ENCODE measurements at regions not wholly inside any gene's neighbourhood (a gene's known extent, or its start where the extent isn't known, plus 50 kb on each side); places are given as distances from the start of the nearest gene placed in this dataset.

- no peak for DNase-seq
Measured at GRCh38 chr12:71071536-71072097, 86.2 kb downstream of the TSPAN8 start.

GRCh38 chr12:71070416-71071128, 87.2 kb downstream of the TSPAN8 start:
- no peak for DNase-seq

- DNase-seq = no peak
Measured at GRCh38 chr12:71069311-71069710, 88.5 kb downstream of the TSPAN8 start.

GRCh38 chr12:71063087-71063486, 94.7 kb downstream of the TSPAN8 start:
- DNase-seq = no peak

- no peak for DNase-seq
Measured at GRCh38 chr12:71061451-71061850, 96.3 kb downstream of the TSPAN8 start.

- DNase-seq = no peak
Measured at GRCh38 chr12:71060426-71060825, 97.4 kb downstream of the TSPAN8 start.

- no peak for DNase-seq
Measured at GRCh38 chr12:71057330-71057729, 100.5 kb downstream of the TSPAN8 start.

GRCh38 chr12:71054551-71054950, 103.2 kb downstream of the TSPAN8 start:
- DNase-seq = no peak

GRCh38 chr12:71046215-71046614, 111.6 kb downstream of the TSPAN8 start:
- DNase-seq = no peak

GRCh38 chr12:71045781-71046180, 112.0 kb downstream of the TSPAN8 start:
- no peak for DNase-seq

GRCh38 chr12:71041476-71041875, 116.3 kb downstream of the TSPAN8 start:
- no peak for DNase-seq

- DNase-seq = no peak
Measured at GRCh38 chr12:71038960-71039359, 118.4 kb upstream of the PTPRR start.

GRCh38 chr12:71036526-71036925, 116.0 kb upstream of the PTPRR start:
- DNase-seq = no peak

GRCh38 chr12:71032933-71033332, 112.4 kb upstream of the PTPRR start:
- no peak for DNase-seq

- DNase-seq = no peak
Measured at GRCh38 chr12:71029302-71029701, 108.8 kb upstream of the PTPRR start.

- no peak for DNase-seq
Measured at GRCh38 chr12:71027856-71028255, 107.3 kb upstream of the PTPRR start.

GRCh38 chr12:71024827-71025226, 104.3 kb upstream of the PTPRR start:
- DNase-seq = no peak

- no peak for DNase-seq
Measured at GRCh38 chr12:71024281-71024680, 103.7 kb upstream of the PTPRR start.

GRCh38 chr12:71021491-71021890, 101.0 kb upstream of the PTPRR start:
- no peak for DNase-seq

GRCh38 chr12:71019282-71019831, 98.8 kb upstream of the PTPRR start:
- DNase-seq = no peak

GRCh38 chr12:71018682-71019081, 98.1 kb upstream of the PTPRR start:
- no peak for DNase-seq

- DNase-seq = peak in 1 of 51 donors; percentile 28
Measured at GRCh38 chr12:71014180-71014785, 93.7 kb upstream of the PTPRR start.

GRCh38 chr12:71011261-71011660, 90.7 kb upstream of the PTPRR start:
- DNase-seq = no peak
